H1 (cell line): ENCODE measurements at regions not wholly inside any gene's neighbourhood (a gene's known extent, or its start where the extent isn't known, plus 50 kb on each side); places are given as distances from the start of the nearest gene placed in this dataset.

Experiments used
- TF ChIP-seq, protein P1 (sequence below): IDR thresholded peaks from 2 replicates; pipeline ENCODE4 v1.6.1; 2012; ENCODE audit warnings: low read length, inconsistent platforms

DNA sequence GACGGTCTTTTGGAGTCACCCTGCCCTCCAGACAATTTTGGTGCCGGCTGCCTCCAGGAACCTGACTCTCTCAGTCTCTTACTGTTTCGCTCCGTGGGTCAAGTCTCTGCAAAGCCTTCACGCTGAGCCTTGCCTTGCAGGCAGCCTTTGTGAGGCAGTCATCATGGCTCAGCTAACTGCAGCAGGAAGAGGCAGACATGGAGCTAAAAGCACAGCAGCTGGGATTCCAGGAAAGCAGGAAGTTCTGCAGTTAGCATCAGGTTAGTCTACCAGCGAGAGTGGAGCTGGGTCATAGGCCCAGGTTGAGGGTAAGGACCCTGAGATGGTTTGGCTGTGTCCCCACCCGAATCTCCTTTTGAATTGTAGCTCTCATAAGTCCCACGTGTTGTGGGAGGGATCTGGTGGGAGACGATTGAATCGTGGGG is 305.4 kb downstream of the PCNX1 start (continued):
- TF ChIP-seq, protein P1, sequence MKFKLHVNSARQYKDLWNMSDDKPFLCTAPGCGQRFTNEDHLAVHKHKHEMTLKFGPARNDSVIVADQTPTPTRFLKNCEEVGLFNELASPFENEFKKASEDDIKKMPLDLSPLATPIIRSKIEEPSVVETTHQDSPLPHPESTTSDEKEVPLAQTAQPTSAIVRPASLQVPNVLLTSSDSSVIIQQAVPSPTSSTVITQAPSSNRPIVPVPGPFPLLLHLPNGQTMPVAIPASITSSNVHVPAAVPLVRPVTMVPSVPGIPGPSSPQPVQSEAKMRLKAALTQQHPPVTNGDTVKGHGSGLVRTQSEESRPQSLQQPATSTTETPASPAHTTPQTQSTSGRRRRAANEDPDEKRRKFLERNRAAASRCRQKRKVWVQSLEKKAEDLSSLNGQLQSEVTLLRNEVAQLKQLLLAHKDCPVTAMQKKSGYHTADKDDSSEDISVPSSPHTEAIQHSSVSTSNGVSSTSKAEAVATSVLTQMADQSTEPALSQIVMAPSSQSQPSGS: no peak
- TF ChIP-seq, all 59 proteins: peak for 0
